ENCODE measurements at regions not wholly inside any gene's neighbourhood (a gene's known extent, or its start where the extent isn't known, plus 50 kb on each side); places are given as distances from the start of the nearest gene placed in this dataset.

DNA sequence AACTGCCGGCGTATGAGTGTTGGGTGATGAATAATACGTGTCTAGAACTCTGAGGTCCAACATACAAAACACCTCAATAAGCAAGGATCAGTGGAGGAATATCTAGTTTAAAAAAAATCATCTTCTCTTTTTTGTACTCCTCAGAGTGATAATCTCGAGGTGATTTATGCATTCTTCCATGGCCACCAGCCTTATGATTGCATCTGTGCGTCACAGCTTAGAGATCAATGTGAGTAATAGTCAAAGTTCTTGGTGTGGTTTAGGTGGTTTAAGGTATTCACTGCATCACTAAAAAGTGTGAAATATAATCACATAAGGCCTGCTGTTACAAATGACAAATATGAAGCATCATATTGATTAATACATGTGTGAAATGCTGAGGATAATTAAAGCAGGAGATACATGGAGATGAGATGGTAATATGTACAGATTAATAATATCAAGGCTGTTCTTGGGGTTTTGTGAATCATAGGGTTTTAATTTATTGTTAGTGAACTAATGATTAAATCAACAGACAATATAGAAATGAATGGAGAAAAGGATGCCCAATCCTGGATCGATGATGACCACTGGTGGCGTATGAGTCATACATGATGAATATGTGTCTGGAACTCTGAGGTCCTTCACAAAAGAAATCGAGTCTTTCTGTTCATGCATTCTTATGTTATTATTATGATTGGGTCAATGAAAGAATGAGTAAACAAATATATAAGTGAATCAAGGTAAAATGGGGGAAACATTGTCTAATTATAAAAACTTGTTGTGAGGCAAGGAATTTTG is 68.8 kb upstream of the RTL1 start:
- Histone ChIP-seq H3K27me3 (no peaks in the 10 kb centered on the region), H3K27ac (no peak overlapping the region), H3K36me3 (no peaks in the 10 kb centered on the region), H3K9me3 (no peaks in the 10 kb centered on the region), H3K4me3 (no peak overlapping the region), H3K4me1 (no peaks in the 10 kb centered on the region)
- TF ChIP-seq, protein P1, sequence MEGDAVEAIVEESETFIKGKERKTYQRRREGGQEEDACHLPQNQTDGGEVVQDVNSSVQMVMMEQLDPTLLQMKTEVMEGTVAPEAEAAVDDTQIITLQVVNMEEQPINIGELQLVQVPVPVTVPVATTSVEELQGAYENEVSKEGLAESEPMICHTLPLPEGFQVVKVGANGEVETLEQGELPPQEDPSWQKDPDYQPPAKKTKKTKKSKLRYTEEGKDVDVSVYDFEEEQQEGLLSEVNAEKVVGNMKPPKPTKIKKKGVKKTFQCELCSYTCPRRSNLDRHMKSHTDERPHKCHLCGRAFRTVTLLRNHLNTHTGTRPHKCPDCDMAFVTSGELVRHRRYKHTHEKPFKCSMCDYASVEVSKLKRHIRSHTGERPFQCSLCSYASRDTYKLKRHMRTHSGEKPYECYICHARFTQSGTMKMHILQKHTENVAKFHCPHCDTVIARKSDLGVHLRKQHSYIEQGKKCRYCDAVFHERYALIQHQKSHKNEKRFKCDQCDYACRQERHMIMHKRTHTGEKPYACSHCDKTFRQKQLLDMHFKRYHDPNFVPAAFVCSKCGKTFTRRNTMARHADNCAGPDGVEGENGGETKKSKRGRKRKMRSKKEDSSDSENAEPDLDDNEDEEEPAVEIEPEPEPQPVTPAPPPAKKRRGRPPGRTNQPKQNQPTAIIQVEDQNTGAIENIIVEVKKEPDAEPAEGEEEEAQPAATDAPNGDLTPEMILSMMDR (IDR thresholded peaks at IDR 0.05): no peak
- no peak for TF ChIP-seq POLR2A (IDR thresholded peaks at IDR 0.05)
- TF ChIP-seq POLR2AphosphoS5 (IDR thresholded peaks at IDR 0.05; ENCODE audit: insufficient read depth in 1 of 2, low read depth in 1 of 2): no peak
- intact Hi-C loops (cut with DNase I): no loop called here
- no peak for DNase-seq (ENCODE audit: extremely low spot score in 2 of 2)

DNA sequence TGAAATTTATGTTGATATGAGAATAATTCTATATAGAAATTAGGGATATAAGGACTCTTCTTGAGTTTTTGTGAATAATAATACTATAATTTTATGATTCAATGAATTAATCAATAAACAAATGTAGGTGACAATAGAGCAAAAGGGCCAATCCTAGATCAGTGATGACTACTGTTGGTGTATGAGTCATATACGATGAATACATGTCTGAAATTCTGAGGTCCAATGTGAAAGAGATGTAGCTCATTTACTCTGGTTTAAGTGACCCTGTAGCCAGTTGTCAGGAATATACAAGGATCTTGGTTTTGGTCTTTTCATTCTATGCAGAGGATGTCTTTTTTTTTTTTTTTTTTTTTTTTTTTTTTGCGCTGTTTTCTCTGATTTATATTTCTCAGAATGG is 72.1 kb upstream of the RTL1 start:
- Histone ChIP-seq H3K4me1 (no peaks in the 10 kb centered on the region), H3K9me3 (no peaks in the 10 kb centered on the region), H3K36me3 (no peaks in the 10 kb centered on the region), H3K27ac (no peak overlapping the region), H3K27me3 (no peaks in the 10 kb centered on the region), H3K4me3 (no peak overlapping the region)
- intact Hi-C loops (cut with DNase I): no loop called here
- DNase-seq (ENCODE audit: extremely low spot score in 2 of 2): no peak
- no peak for TF ChIP-seq POLR2AphosphoS5 (IDR thresholded peaks at IDR 0.05; ENCODE audit: insufficient read depth in 1 of 2, low read depth in 1 of 2)
- TF ChIP-seq POLR2A (IDR thresholded peaks at IDR 0.05): no peak
- TF ChIP-seq, protein P1 (IDR thresholded peaks at IDR 0.05): no peak

DNA sequence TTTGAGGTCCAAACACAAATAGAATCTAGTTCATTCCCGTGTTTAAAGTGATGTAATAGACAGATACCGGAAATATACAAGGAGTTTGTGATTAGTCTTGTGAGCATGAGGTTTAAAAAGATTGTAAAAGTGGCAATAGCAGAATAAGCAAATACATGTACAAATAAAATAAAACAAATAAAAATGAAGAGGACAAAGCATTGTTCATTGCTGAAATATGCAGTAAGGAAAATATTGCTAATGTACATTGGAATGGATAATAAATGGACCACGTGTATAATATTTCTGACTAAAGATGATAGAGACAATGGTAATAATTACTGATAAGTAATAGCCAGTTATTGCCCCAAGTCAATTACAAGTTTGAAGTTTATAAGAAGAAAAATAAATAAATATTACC is 75.6 kb upstream of the RTL1 start:
- intact Hi-C loops (cut with DNase I): no loop called here

DNA sequence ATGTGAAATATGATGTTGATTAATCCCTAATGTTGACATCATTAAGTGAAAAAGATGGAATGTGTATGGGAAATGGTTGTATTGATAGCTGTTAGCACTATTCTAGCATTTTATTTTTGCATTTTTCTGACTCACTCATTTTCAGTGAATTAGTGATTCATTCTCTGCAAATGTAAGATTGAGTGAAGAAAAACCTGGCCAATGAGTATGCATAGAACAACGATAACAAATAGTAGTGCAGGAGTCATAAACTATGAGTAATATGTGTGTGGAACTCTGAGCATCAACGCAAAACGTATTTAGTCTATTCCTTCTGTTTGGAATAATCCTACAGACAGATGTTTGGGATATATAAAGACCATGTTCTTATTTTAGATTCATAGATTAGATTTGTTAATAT is 76.3 kb upstream of the RTL1 start:
- TF ChIP-seq POLR2A (IDR thresholded peaks at IDR 0.05) (no peak), POLR2AphosphoS5 (IDR thresholded peaks at IDR 0.05; ENCODE audit: insufficient read depth in 1 of 2, low read depth in 1 of 2) (no peak)
- TF ChIP-seq, protein P1 (IDR thresholded peaks at IDR 0.05): no peak
- H3K4me3 ChIP-seq: no peak overlapping the region
- intact Hi-C loops (cut with DNase I): loop anchor here (5.0 kb wide), 1 partner anchor 958 kb away; no protein-coding TSS in a partner anchor
- DNase-seq (ENCODE audit: extremely low spot score in 2 of 2): no peak
- H3K4me1 ChIP-seq: no peaks in the 10 kb centered on the region
- H3K36me3 ChIP-seq: no peaks in the 10 kb centered on the region
- no peak overlapping the region for H3K27ac ChIP-seq
- H3K27me3 ChIP-seq: no peaks in the 10 kb centered on the region
- no peaks in the 10 kb centered on the region for H3K9me3 ChIP-seq

More for the DNA sequence above, 75.6 kb upstream of the RTL1 start:
- Histone ChIP-seq H3K4me1 (no peaks in the 10 kb centered on the region), H3K9me3 (no peaks in the 10 kb centered on the region), H3K36me3 (no peaks in the 10 kb centered on the region), H3K27me3 (no peaks in the 10 kb centered on the region), H3K4me3 (no peak overlapping the region), H3K27ac (no peak overlapping the region)
- no peak for DNase-seq (ENCODE audit: extremely low spot score in 2 of 2)
- TF ChIP-seq, protein P1 (IDR thresholded peaks at IDR 0.05): no peak
- TF ChIP-seq POLR2A (IDR thresholded peaks at IDR 0.05) (no peak), POLR2AphosphoS5 (IDR thresholded peaks at IDR 0.05; ENCODE audit: insufficient read depth in 1 of 2, low read depth in 1 of 2) (no peak)

DNA sequence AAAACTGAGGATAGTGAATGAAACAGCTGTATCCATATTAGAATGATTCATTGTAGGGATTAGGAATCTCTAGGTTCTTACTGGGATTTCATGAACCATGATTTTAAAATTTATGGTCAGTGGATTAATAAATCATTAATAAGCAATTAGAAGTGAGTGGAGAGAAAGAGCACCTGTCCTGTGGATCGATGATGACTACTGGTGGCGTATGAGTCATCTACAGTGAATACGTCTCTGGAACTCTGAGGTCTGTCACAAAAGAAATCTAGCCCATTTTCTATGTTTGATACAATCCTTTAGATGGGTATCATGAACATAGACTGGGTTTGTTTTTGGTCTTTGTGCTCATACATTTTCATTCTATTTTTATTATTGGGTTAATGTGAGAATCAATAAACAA is 77.3 kb upstream of the RTL1 start:
- H3K9me3 ChIP-seq: no peaks in the 10 kb centered on the region
- DNase-seq (ENCODE audit: extremely low spot score in 2 of 2): no peak
- H3K4me1 ChIP-seq: no peaks in the 10 kb centered on the region
- TF ChIP-seq POLR2AphosphoS5 (IDR thresholded peaks at IDR 0.05; ENCODE audit: insufficient read depth in 1 of 2, low read depth in 1 of 2) (no peak), POLR2A (IDR thresholded peaks at IDR 0.05) (no peak)
- TF ChIP-seq, protein P1 (IDR thresholded peaks at IDR 0.05): no peak
- no peaks in the 10 kb centered on the region for H3K36me3 ChIP-seq
- H3K4me3 ChIP-seq: no peak overlapping the region
- no peaks in the 10 kb centered on the region for H3K27me3 ChIP-seq
- intact Hi-C loops (cut with DNase I): loop anchor here (5.0 kb wide), 1 partner anchor 956 kb away; no protein-coding TSS in a partner anchor
- H3K27ac ChIP-seq: no peak overlapping the region

Data from vagina (tissue), 2 donors.